Testis (tissue), 2 donors: ENCODE measurements at regions not wholly inside any gene's neighbourhood (a gene's known extent, or its start where the extent isn't known, plus 50 kb on each side); places are given as distances from the start of the nearest gene placed in this dataset.

Experiments used
- DNase-seq: peaks from one replicate; pipeline ENCODE4 v3.0.0-alpha.2; 2019
- H3K27ac ChIP-seq, 2 donors: fragments of 200-600 bp; sonication (generic); one replicate each; pipeline ENCODE4 v1.5.1; 2019
- H3K27me3 ChIP-seq: fragments of 200-600 bp; sonication (generic); one replicate; pipeline ENCODE4 v1.5.1; 2019
- H3K36me3 ChIP-seq: fragments of 200-600 bp; sonication (generic); one replicate; pipeline ENCODE4 v1.5.1; 2017; ENCODE audit warnings: low read depth; ENCODE audit errors: missing control alignments
- H3K4me1 ChIP-seq: fragments of 200-600 bp; sonication (generic); one replicate; pipeline ENCODE4 v1.5.1; 2019
- H3K4me3 ChIP-seq, 2 donors: fragments of 200-600 bp; sonication (generic); one replicate each; pipeline ENCODE4 v1.5.1; 2017 to 2019
- H3K9me3 ChIP-seq: fragments of 200-600 bp; sonication (generic); one replicate; pipeline ENCODE4 v1.5.1; 2017
- POLR2A ChIP-seq: fragments of 450-650 bp; IDR thresholded peaks from one replicate; pipeline ENCODE4 v1.6.1; 2017; ENCODE audit warnings: antibody characterized with exemption, mild to moderate bottlenecking, moderate library complexity
- WGBS, 2 donors: methylation state at CpG; one replicate each; pipeline ENCODE4 v1.1.5; 2018; 5-methylcytosine and 5-hydroxymethylcytosine counted together
- intact Hi-C: fragments of 100-400 bp; cut with DNase I; formaldehyde crosslinking; loops from one replicate; pipeline ENCODE4 v1.15.1; 2023; ENCODE audit warnings: low total_unique reads
- TF ChIP-seq, protein P1 (sequence below), 3 experiments: fragments of 450-650 bp in 2 of 3; fragments of 200-600 bp in 1 of 3; sonication (generic) in 1 of 3; IDR thresholded peaks; one replicate each; pipeline ENCODE4 v1.5.1; 2016 to 2019; ENCODE audit warnings: antibody characterized with exemption in 3 of 3, mild to moderate bottlenecking in 2 of 3, moderate library complexity in 1 of 3

DNA sequence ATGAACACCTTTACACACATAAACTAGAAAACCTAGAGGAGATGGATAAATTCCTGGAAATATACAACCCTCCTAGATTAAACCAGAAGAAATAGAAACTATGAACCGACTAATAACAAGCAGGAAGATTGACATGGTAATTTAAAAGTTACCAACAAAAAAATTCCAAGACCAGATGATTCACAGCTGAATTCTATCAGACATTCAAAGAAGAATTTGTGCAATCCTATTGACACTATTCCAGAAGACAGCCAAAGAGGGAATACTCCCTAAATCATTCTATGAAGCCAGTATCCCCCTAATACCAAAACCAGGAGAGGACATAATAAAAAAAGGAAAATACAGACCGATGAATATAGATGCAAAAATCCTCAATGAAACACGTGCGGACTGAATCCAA, 102.6 kb upstream of the KRR1 start:
- H3K4me1 ChIP-seq: no peaks in the 10 kb centered on the region
- WGBS, 2 donors: 87 to 92% methylated on average over 4 of the region's 4 CpGs
- TF ChIP-seq, protein P1, sequence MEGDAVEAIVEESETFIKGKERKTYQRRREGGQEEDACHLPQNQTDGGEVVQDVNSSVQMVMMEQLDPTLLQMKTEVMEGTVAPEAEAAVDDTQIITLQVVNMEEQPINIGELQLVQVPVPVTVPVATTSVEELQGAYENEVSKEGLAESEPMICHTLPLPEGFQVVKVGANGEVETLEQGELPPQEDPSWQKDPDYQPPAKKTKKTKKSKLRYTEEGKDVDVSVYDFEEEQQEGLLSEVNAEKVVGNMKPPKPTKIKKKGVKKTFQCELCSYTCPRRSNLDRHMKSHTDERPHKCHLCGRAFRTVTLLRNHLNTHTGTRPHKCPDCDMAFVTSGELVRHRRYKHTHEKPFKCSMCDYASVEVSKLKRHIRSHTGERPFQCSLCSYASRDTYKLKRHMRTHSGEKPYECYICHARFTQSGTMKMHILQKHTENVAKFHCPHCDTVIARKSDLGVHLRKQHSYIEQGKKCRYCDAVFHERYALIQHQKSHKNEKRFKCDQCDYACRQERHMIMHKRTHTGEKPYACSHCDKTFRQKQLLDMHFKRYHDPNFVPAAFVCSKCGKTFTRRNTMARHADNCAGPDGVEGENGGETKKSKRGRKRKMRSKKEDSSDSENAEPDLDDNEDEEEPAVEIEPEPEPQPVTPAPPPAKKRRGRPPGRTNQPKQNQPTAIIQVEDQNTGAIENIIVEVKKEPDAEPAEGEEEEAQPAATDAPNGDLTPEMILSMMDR (IDR thresholded peaks at IDR 0.05): no peak
- TF ChIP-seq POLR2A: no peak
- H3K9me3 ChIP-seq: no peaks in the 10 kb centered on the region
- no peak overlapping the region for H3K4me3 ChIP-seq
- H3K36me3 ChIP-seq: no peaks in the 10 kb centered on the region
- intact Hi-C loops: no loop called here
- no peaks in the 10 kb centered on the region for H3K27me3 ChIP-seq
- H3K27ac ChIP-seq: no peak overlapping the region
- DNase-seq: no peak

DNA sequence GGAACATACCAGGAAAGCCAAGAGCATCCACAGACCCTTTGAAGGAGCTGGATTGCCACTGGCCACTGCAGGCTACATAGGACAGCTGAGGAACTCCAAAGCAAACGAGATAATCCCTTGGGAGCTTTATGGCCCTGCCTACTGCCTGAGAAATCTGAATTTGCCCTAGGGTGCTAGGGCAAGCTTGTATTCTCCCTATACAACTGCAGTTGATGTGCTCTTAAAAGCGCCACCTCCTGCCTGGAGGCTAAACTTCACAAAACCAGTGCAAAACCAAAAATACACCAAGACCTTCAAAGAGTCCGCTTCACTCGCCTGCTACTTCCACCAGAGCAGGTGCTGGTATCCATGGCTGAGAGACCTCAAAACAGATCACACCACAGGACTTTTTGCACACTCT, 99.6 kb upstream of the KRR1 start:
- Histone ChIP-seq H3K27me3 (no peaks in the 10 kb centered on the region), H3K4me1 (no peaks in the 10 kb centered on the region), H3K4me3 (no peak overlapping the region), H3K9me3 (no peaks in the 10 kb centered on the region), H3K36me3 (no peaks in the 10 kb centered on the region), H3K27ac (no peak overlapping the region)
- no peak for TF ChIP-seq POLR2A
- TF ChIP-seq, protein P1 (IDR thresholded peaks at IDR 0.05): no peak
- DNase-seq: no peak
- 89 to 93% methylated on average over 4 of the region's 4 CpGs for WGBS, 2 donors
- intact Hi-C loops: no loop called here

DNA sequence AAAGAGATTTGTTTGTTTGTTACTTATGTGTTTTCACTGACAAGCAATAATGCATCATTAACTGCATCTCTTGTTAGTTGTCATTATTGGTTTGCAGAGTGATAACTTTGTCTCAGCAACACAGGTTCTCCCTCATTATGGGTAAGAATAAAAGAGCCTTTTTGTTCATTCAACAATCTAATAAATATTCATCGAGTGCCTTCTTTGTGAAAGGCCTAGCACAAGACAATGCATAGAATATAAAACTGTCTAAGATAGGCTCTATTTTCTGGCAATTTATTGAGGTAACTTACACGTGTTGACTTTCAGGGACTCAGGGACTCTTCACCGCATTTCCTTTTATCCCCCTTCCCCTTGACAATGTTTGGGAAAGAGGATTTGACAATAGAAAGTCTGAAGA, 95.5 kb upstream of the KRR1 start:
- Histone ChIP-seq H3K36me3 (no peaks in the 10 kb centered on the region), H3K9me3 (no peaks in the 10 kb centered on the region), H3K27me3 (no peaks in the 10 kb centered on the region), H3K27ac (no peak overlapping the region), H3K4me1 (no peaks in the 10 kb centered on the region), H3K4me3 (no peak overlapping the region)
- no peak for DNase-seq
- no peak for TF ChIP-seq POLR2A
- TF ChIP-seq, protein P1 (IDR thresholded peaks at IDR 0.05): no peak
- 87 to 89% methylated on average over 3 of the region's 3 CpGs for WGBS, 2 donors
- intact Hi-C loops: no loop called here

DNA sequence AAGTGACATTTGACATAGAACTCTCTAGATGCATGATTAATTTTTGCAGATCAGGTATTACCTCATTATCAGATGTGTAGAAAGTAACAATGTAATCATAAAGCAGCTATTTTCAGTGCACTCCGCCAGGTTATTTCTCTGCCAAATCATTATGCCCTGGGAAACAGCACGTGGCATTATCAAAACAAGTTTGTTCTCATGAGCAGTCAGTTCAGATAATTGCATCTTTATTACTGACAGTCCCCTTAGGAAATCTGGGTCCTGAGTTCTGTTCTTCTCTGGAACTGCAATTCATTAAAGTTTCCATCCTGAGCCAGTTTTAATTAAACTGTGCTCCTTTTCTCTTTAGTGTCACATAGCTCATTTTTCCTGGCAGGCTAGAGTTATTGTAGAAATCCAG, 94.7 kb upstream of the KRR1 start:
- no peak overlapping the region for H3K27ac ChIP-seq
- no peaks in the 10 kb centered on the region for H3K36me3 ChIP-seq
- no peak overlapping the region for H3K4me3 ChIP-seq
- DNase-seq: no peak
- intact Hi-C loops: no loop called here
- WGBS, 2 donors: 55 to 71% methylated on average over 2 of the region's 2 CpGs
- no peaks in the 10 kb centered on the region for H3K9me3 ChIP-seq
- H3K27me3 ChIP-seq: no peaks in the 10 kb centered on the region
- no peaks in the 10 kb centered on the region for H3K4me1 ChIP-seq
- TF ChIP-seq POLR2A: no peak
- TF ChIP-seq, protein P1 (IDR thresholded peaks at IDR 0.05): no peak

DNA sequence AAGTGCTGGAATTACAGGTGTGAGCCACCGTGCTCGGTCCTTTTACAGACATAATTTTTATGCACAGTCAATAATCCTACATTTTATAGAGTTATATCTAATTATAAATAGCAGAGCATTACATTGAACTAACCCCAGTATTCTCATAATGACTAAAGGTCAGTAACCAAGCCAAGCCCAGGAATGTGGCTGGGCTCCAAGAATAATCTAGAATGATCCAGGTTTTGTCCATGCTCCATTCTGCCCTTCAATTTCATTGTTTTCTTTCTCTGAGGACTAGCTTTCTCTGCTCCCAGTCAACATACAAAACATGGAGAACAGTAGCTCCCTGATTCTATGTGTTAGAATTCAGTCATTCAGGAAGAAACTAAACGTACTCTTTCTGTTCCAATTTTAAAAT, 92.1 kb upstream of the KRR1 start:
- no peaks in the 10 kb centered on the region for H3K36me3 ChIP-seq
- H3K4me1 ChIP-seq: no peaks in the 10 kb centered on the region
- H3K9me3 ChIP-seq: no peaks in the 10 kb centered on the region
- H3K27ac ChIP-seq: no peak overlapping the region
- intact Hi-C loops: no loop called here
- TF ChIP-seq POLR2A: no peak
- TF ChIP-seq, protein P1 (IDR thresholded peaks at IDR 0.05): no peak
- no peaks in the 10 kb centered on the region for H3K27me3 ChIP-seq
- no peak for DNase-seq
- 88 to 89% methylated on average over 3 of the region's 3 CpGs for WGBS, 2 donors
- no peak overlapping the region for H3K4me3 ChIP-seq
